ENCODE measurements at regions not wholly inside any gene's neighbourhood (a gene's known extent, or its start where the extent isn't known, plus 50 kb on each side); places are given as distances from the start of the nearest gene placed in this dataset.

DNA sequence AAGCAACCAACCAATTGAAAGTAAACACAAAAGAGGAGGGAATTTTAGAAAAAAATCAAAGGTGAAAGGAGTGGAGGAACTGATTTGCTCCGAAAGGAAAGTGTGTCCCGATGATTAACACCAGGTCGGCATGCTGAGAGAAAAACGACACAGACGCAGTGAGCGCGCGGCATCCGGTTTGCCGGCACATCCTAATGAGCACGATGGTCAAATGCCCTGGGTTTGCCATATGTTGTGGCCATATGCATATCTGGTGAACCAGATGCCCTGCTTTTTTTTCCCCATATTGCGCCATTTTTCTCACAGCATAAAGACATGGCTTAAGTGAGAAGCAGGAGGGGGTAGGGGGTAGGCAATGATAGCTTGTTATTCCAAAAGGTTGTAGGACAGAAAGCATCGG, 626.7 kb downstream of the BCL11A start:
- TF ChIP-seq, protein P1, sequence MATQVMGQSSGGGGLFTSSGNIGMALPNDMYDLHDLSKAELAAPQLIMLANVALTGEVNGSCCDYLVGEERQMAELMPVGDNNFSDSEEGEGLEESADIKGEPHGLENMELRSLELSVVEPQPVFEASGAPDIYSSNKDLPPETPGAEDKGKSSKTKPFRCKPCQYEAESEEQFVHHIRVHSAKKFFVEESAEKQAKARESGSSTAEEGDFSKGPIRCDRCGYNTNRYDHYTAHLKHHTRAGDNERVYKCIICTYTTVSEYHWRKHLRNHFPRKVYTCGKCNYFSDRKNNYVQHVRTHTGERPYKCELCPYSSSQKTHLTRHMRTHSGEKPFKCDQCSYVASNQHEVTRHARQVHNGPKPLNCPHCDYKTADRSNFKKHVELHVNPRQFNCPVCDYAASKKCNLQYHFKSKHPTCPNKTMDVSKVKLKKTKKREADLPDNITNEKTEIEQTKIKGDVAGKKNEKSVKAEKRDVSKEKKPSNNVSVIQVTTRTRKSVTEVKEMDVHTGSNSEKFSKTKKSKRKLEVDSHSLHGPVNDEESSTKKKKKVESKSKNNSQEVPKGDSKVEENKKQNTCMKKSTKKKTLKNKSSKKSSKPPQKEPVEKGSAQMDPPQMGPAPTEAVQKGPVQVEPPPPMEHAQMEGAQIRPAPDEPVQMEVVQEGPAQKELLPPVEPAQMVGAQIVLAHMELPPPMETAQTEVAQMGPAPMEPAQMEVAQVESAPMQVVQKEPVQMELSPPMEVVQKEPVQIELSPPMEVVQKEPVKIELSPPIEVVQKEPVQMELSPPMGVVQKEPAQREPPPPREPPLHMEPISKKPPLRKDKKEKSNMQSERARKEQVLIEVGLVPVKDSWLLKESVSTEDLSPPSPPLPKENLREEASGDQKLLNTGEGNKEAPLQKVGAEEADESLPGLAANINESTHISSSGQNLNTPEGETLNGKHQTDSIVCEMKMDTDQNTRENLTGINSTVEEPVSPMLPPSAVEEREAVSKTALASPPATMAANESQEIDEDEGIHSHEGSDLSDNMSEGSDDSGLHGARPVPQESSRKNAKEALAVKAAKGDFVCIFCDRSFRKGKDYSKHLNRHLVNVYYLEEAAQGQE (IDR thresholded peaks at IDR 0.05; ENCODE audit: borderline replicate concordance): no peak
- TF ChIP-seq EZH2 (IDR thresholded peaks at IDR 0.05; ENCODE audit: borderline replicate concordance, insufficient read depth, low read length, poor library complexity, severe bottlenecking) (no peak), POLR2AphosphoS5 (IDR thresholded peaks at IDR 0.05) (no peak)
- TF ChIP-seq, protein P2, sequence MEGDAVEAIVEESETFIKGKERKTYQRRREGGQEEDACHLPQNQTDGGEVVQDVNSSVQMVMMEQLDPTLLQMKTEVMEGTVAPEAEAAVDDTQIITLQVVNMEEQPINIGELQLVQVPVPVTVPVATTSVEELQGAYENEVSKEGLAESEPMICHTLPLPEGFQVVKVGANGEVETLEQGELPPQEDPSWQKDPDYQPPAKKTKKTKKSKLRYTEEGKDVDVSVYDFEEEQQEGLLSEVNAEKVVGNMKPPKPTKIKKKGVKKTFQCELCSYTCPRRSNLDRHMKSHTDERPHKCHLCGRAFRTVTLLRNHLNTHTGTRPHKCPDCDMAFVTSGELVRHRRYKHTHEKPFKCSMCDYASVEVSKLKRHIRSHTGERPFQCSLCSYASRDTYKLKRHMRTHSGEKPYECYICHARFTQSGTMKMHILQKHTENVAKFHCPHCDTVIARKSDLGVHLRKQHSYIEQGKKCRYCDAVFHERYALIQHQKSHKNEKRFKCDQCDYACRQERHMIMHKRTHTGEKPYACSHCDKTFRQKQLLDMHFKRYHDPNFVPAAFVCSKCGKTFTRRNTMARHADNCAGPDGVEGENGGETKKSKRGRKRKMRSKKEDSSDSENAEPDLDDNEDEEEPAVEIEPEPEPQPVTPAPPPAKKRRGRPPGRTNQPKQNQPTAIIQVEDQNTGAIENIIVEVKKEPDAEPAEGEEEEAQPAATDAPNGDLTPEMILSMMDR (IDR thresholded peaks at IDR 0.05; ENCODE audit: poor library complexity, severe bottlenecking): no peak
